Spleen (tissue), 11 donors: ENCODE measurements at regions not wholly inside any gene's neighbourhood (a gene's known extent, or its start where the extent isn't known, plus 50 kb on each side); places are given as distances from the start of the nearest gene placed in this dataset.
"Not testable (repeated sequence)": the region's sequence is repeated elsewhere in the genome, so short reads cannot be mapped to it uniquely, and the experiment has no call there.

Source experiments
- DNase-seq: peaks from one replicate; pipeline ENCODE4 v3.0.0-alpha.2; 2020
- H3K27ac ChIP-seq, 8 donors: fragments of 200-600 bp; sonication (generic) in 7 of 8; 1 replicate in 4 of 8; 2 replicates in 4 of 8; pipeline versions ENCODE4 v1.5.0 to v1.8.0; 2016 to 2021; ENCODE audit warnings: inconsistent platforms in 4 of 8, mild to moderate bottlenecking in 4 of 8, moderate library complexity in 1 of 8
- H3K27me3 ChIP-seq, 7 donors: fragments of 200-600 bp; sonication (generic) in 6 of 7; replicated peaks in 1 of 7; 1 replicate in 4 of 7; 2 replicates in 3 of 7; pipeline versions ENCODE4 v1.5.0 to v1.8.0; 2016 to 2021; ENCODE audit warnings: inconsistent platforms in 3 of 7, mild to moderate bottlenecking in 1 of 7
- H3K36me3 ChIP-seq, 6 donors: fragments of 200-600 bp; sonication (generic) in 5 of 6; 1 replicate in 4 of 6; 2 replicates in 2 of 6; pipeline versions ENCODE4 v1.5.0 to v1.8.0; 2016 to 2021; ENCODE audit warnings: inconsistent platforms in 2 of 6
- H3K4me1 ChIP-seq, 6 donors: fragments of 200-600 bp; sonication (generic) in 5 of 6; 1 replicate in 3 of 6; 2 replicates in 3 of 6; pipeline versions ENCODE4 v1.5.0 to v1.8.0; 2016 to 2021; ENCODE audit warnings: inconsistent platforms in 3 of 6
- H3K4me3 ChIP-seq, 8 donors: fragments of 200-600 bp; sonication (generic) in 7 of 8; 1 replicate in 4 of 8; 2 replicates in 4 of 8; pipeline versions ENCODE4 v1.5.0 to v1.8.0; 2016 to 2021; ENCODE audit warnings: inconsistent platforms in 4 of 8, mild to moderate bottlenecking in 4 of 8, moderate library complexity in 2 of 8
- H3K9me3 ChIP-seq, 8 donors: fragments of 200-600 bp; sonication (generic) in 7 of 8; 1 replicate in 4 of 8; 2 replicates in 4 of 8; pipeline versions ENCODE4 v1.5.0 to v1.8.0; 2016 to 2021; ENCODE audit warnings: inconsistent platforms in 4 of 8
- CTCF ChIP-seq, 11 experiments: fragments of 200-600 bp in 7 of 11; fragments of 450-650 bp in 4 of 11; sonication (generic) in 4 of 11; IDR thresholded peaks in 8 of 11; conservative IDR thresholded peaks in 3 of 11; 1 replicate in 7 of 11; 2 replicates in 4 of 11; pipeline versions ENCODE4 v1.4.0 to v1.8.0; 2016 to 2021; ENCODE audit warnings: antibody characterized with exemption in 11 of 11, inconsistent platforms in 4 of 11, mild to moderate bottlenecking in 1 of 11
- POLR2A ChIP-seq, 3 donors: fragments of 450-650 bp; IDR thresholded peaks; one replicate each; pipeline ENCODE4 v1.5.1; 2017; ENCODE audit warnings: antibody characterized with exemption in 3 of 3, mild to moderate bottlenecking in 1 of 3
- POLR2AphosphoS5 ChIP-seq, 3 donors: sonication (generic); formaldehyde crosslinking; IDR thresholded peaks; one replicate each; pipeline ENCODE4 v1.5.1; 2017; ENCODE audit warnings: antibody characterized with exemption in 3 of 3
- WGBS, 5 donors: extraction: QIAGEN DNeasy Blood & Tissue Kit in 3 of 5; methylation state at CpG; one replicate each; pipeline versions ENCODE4 v1.1.5 to v1.1.7; 2013 to 2018; 5-methylcytosine and 5-hydroxymethylcytosine counted together
- intact Hi-C: fragments of 100-400 bp; cut with DNase I; formaldehyde crosslinking; loops from one replicate; pipeline ENCODE4 v1.15.0; 2023; ENCODE audit warnings: low total_unique reads
- donor health status: healthy with polysubstance abuse.
- donor health status: DM: no; HTN: no; CAD: no; lungs with moderate emphysema.
- donor health status: DM: no; HTN: no; CAD: no.
- donor health status: Bipolar disorder and iron deficiency.
- donor health status: healthy.
- donor health status: DM: no; HTN: no; CAD: no.
- donor health status: DM: yes; HTN: yes; CAD: no.

- Histone ChIP-seq H3K4me1 (no peaks in the 10 kb centered on the region), H3K4me3 (no peak overlapping the region), H3K27ac (no peak overlapping the region), H3K27me3 (peaks cover 0 to 5% (median 0%) of the 10 kb centered on the region in 7 donors), H3K36me3 (no peaks in the 10 kb centered on the region), H3K9me3 (peaks cover 0 to 11% (median 8%) of the 10 kb centered on the region in 8 donors)
- intact Hi-C loops, result no loop called here
- TF ChIP-seq CTCF (IDR thresholded peaks at IDR 0.05 in 8 of 11, conservative IDR thresholded peaks at IDR 0.05 in 3 of 11), result no peak
- TF ChIP-seq POLR2A (IDR thresholded peaks at IDR 0.05), result no peak
- TF ChIP-seq POLR2AphosphoS5 (IDR thresholded peaks at IDR 0.05), result no peak
- no peak for DNase-seq
- WGBS, 5 donors, result 80 to 92% (median 89%) methylated on average over 3 of the region's 3 CpGs
Observed at GRCh38 chr18:54466248-54467005, 108.7 kb downstream of the C18orf54 start.

- DNase-seq, result no peak
Observed at GRCh38 chr18:54479365-54479764, 111.7 kb upstream of the DYNAP start.

GRCh38 chr18:54480616-54481015 is 110.4 kb upstream of the DYNAP start:
- no peaks in the 10 kb centered on the region for H3K4me1 ChIP-seq
- 72 to 83% (median 81%) methylated on average over 4 to 6 of the region's 6 CpGs for WGBS, 5 donors
- no peak for TF ChIP-seq CTCF (IDR thresholded peaks at IDR 0.05 in 8 of 11, conservative IDR thresholded peaks at IDR 0.05 in 3 of 11)
- TF ChIP-seq POLR2A (IDR thresholded peaks at IDR 0.05), result no peak
- no peak for TF ChIP-seq POLR2AphosphoS5 (IDR thresholded peaks at IDR 0.05)
- H3K4me3 ChIP-seq, result no peak overlapping the region
- no peaks in the 10 kb centered on the region for H3K36me3 ChIP-seq
- no peak for DNase-seq
- H3K9me3 ChIP-seq, result no peaks in the 10 kb centered on the region
- H3K27ac ChIP-seq, result no peak overlapping the region
- intact Hi-C loops, result no loop called here
- peaks cover 0 to 16% (median 0%) of the 10 kb centered on the region in 7 donors for H3K27me3 ChIP-seq

More at GRCh38 chr18:54479365-54479764, 111.7 kb upstream of the DYNAP start:
- H3K36me3 ChIP-seq, result no peaks in the 10 kb centered on the region
- no peak overlapping the region for H3K27ac ChIP-seq
- WGBS, 5 donors, result 69 to 82% (median 73%) methylated on average over 5 of the region's 5 CpGs
- H3K4me3 ChIP-seq, result no peak overlapping the region
- H3K9me3 ChIP-seq, result no peaks in the 10 kb centered on the region
- TF ChIP-seq POLR2AphosphoS5 (IDR thresholded peaks at IDR 0.05), result no peak
- TF ChIP-seq POLR2A (IDR thresholded peaks at IDR 0.05), result no peak
- TF ChIP-seq CTCF (IDR thresholded peaks at IDR 0.05 in 8 of 11, conservative IDR thresholded peaks at IDR 0.05 in 3 of 11), result no peak
- no peaks in the 10 kb centered on the region for H3K4me1 ChIP-seq
- intact Hi-C loops, result no loop called here
- H3K27me3 ChIP-seq, result peaks cover 0 to 16% (median 0%) of the 10 kb centered on the region in 7 donors

GRCh38 chr18:54502451-54502850 is 88.6 kb upstream of the DYNAP start:
- H3K9me3 ChIP-seq, DNase-seq, H3K4me1 ChIP-seq, H3K27me3 ChIP-seq, intact Hi-C loops, H3K36me3 ChIP-seq, H3K27ac ChIP-seq, H3K4me3 ChIP-seq: not testable (repeated sequence)
- 72 to 91% (median 87%) methylated on average over 6 of the region's 6 CpGs for WGBS, 5 donors
